Neural cell (in vitro differentiated cells): ENCODE measurements at regions not wholly inside any gene's neighbourhood (a gene's known extent, or its start where the extent isn't known, plus 50 kb on each side); places are given as distances from the start of the nearest gene placed in this dataset.

Source experiments
- H2AFZ ChIP-seq: fragments of 200-600, 300-800 bp; sonication (generic), shearing (Covaris generic); 2 replicates; pipeline ENCODE4 v1.6.0; 2014; ENCODE audit warnings: low read depth, mild to moderate bottlenecking, antibody characterized with exemption, low read length, moderate library complexity
- H3F3A ChIP-seq: fragments of 200-600 bp; shearing (Covaris generic); 2 replicates; pipeline ENCODE4 v1.6.1; 2016; ENCODE audit warnings: mild to moderate bottlenecking, moderate library complexity, mixed read lengths, antibody characterized with exemption, low read length; ENCODE audit not compliant: insufficient read depth, poor library complexity, severe bottlenecking
- H3K27ac ChIP-seq: fragments of 200-600, 300-800 bp; sonication (generic), shearing (Covaris generic); 2 replicates; pipeline ENCODE4 v1.5.1; 2014; ENCODE audit warnings: mild to moderate bottlenecking, low read length, moderate library complexity
- H3K27me3 ChIP-seq: fragments of 300-800, 200-600 bp; sonication (generic), shearing (Covaris generic); 2 replicates; pipeline ENCODE4 v1.6.0; 2014; ENCODE audit warnings: mild to moderate bottlenecking, low read depth, low read length, moderate library complexity; ENCODE audit not compliant: insufficient read depth
- H3K36me3 ChIP-seq: fragments of 300-800, 200-600 bp; sonication (generic), shearing (Covaris generic); 2 replicates; pipeline ENCODE4 v1.5.1; 2014; ENCODE audit warnings: mild to moderate bottlenecking, antibody characterized with exemption, low read length, moderate library complexity; ENCODE audit not compliant: insufficient read depth
- H3K4me2 ChIP-seq: fragments of 300-800, 200-600 bp; sonication (generic), shearing (Covaris generic); 2 replicates; pipeline ENCODE4 v1.6.0; 2014; ENCODE audit warnings: mild to moderate bottlenecking, low read length
- H3K4me3 ChIP-seq: fragments of 300-800, 200-600 bp; sonication (generic), shearing (Covaris generic); 2 replicates; pipeline ENCODE4 v1.5.1; 2014; ENCODE audit warnings: mild to moderate bottlenecking, low read length, moderate library complexity
- H3K79me2 ChIP-seq: fragments of 200-600 bp; shearing (Covaris generic); replicated peaks from 2 replicates; pipeline ENCODE4 v1.6.0; 2014; ENCODE audit warnings: mild to moderate bottlenecking, low read length, moderate library complexity; ENCODE audit not compliant: insufficient read depth
- H3K9ac ChIP-seq: fragments of 300-800, 200-600 bp; sonication (generic), shearing (Covaris generic); 2 replicates; pipeline ENCODE4 v1.6.1; 2016; ENCODE audit warnings: mild to moderate bottlenecking, low read length, mixed read lengths
- H3K9me2 ChIP-seq: fragments of 200-600 bp; shearing (Covaris generic); 2 replicates; pipeline ENCODE4 v1.6.1; 2016; ENCODE audit warnings: mild to moderate bottlenecking, low read length, mixed read lengths; ENCODE audit not compliant: insufficient read depth
- H3K9me3 ChIP-seq: fragments of 200-600, 300-800 bp; sonication (generic), shearing (Covaris generic); 2 replicates; pipeline ENCODE4 v1.6.1; 2016; ENCODE audit warnings: mild to moderate bottlenecking, mixed run types, low read length, moderate library complexity, mixed read lengths
- H4K20me1 ChIP-seq: fragments of 200-600 bp; shearing (Covaris generic); 2 replicates; pipeline ENCODE4 v1.6.1; 2016; ENCODE audit warnings: mild to moderate bottlenecking, mixed run types; ENCODE audit not compliant: insufficient read depth
- CTCF ChIP-seq: fragments of 450-650 bp; IDR thresholded peaks from 2 replicates; pipeline ENCODE4 v1.5.1; 2014; ENCODE audit warnings: antibody characterized with exemption, mild to moderate bottlenecking, moderate library complexity; ENCODE audit not compliant: poor library complexity, severe bottlenecking
- EP300 ChIP-seq: fragments of 450-650 bp; conservative IDR thresholded peaks from 2 replicates; pipeline ENCODE4 v1.6.1; 2014; ENCODE audit warnings: antibody characterized with exemption, mild to moderate bottlenecking, moderate library complexity; ENCODE audit not compliant: poor library complexity, severe bottlenecking
- EZH2 ChIP-seq: fragments of 200-600, 300-800 bp; shearing (Covaris generic), sonication (generic); IDR thresholded peaks from 2 replicates; pipeline ENCODE4 v1.6.1; 2014; ENCODE audit warnings: antibody characterized with exemption, low read length, borderline replicate concordance, mild to moderate bottlenecking; ENCODE audit not compliant: insufficient read depth, poor library complexity, severe bottlenecking
- MXI1 ChIP-seq: fragments of 450-650 bp; conservative IDR thresholded peaks from 2 replicates; pipeline ENCODE4 v1.6.1; 2014; ENCODE audit warnings: antibody characterized with exemption, mild to moderate bottlenecking; ENCODE audit not compliant: poor library complexity, severe bottlenecking
- POLR2AphosphoS5 ChIP-seq: IDR thresholded peaks from 2 replicates; pipeline ENCODE4 v1.6.1; 2012
- RAD21 ChIP-seq: fragments of 450-650 bp; conservative IDR thresholded peaks from 2 replicates; pipeline ENCODE4 v1.6.1; 2014; ENCODE audit warnings: antibody characterized with exemption, mild to moderate bottlenecking, moderate library complexity
- REST ChIP-seq: IDR thresholded peaks from 2 replicates; pipeline ENCODE4 v1.6.1; 2012; ENCODE audit warnings: borderline replicate concordance
- TAF1 ChIP-seq: IDR thresholded peaks from 2 replicates; pipeline ENCODE4 v1.6.1; 2012; ENCODE audit warnings: low read depth

GRCh38 chr7:19617901-19618300, 90.9 kb downstream of the POLR1F start:
- Histone ChIP-seq H4K20me1 (no peaks in the 10 kb centered on the region), H3K36me3 (no peaks in the 10 kb centered on the region), H3K4me3 (no peak overlapping the region), H3F3A (no peaks in the 10 kb centered on the region), H3K27ac (no peak overlapping the region), H3K9ac (no peak overlapping the region), H3K27me3 (no peaks in the 10 kb centered on the region), H3K79me2 (no peaks in the 10 kb centered on the region), H3K9me2 (no peaks in the 10 kb centered on the region), H2AFZ (no peak overlapping the region), H3K4me2 (no peak overlapping the region), H3K9me3 (no peaks in the 10 kb centered on the region)
- no peak for TF ChIP-seq POLR2AphosphoS5
- TF ChIP-seq TAF1 = no peak
- no peak for TF ChIP-seq EP300
- TF ChIP-seq RAD21 = no peak
- TF ChIP-seq REST = no peak

GRCh38 chr7:19610194-19610943, 98.5 kb downstream of the POLR1F start:
- Histone ChIP-seq H3K27me3 (no peaks in the 10 kb centered on the region), H3K9me2 (no peaks in the 10 kb centered on the region), H3K9me3 (no peaks in the 10 kb centered on the region), H3K27ac (no peak overlapping the region), H4K20me1 (no peaks in the 10 kb centered on the region), H3K4me3 (no peak overlapping the region), H3K9ac (no peak overlapping the region), H3K79me2 (no peaks in the 10 kb centered on the region), H3F3A (no peaks in the 10 kb centered on the region), H2AFZ (no peak overlapping the region), H3K36me3 (no peaks in the 10 kb centered on the region), H3K4me2 (no peak overlapping the region)
- TF ChIP-seq TAF1 (no peak), CTCF (no peak), REST (no peak), EZH2 (no peak), MXI1 (no peak), POLR2AphosphoS5 (no peak)
